ENCODE measurements at regions not wholly inside any gene's neighbourhood (a gene's known extent, or its start where the extent isn't known, plus 50 kb on each side); places are given as distances from the start of the nearest gene placed in this dataset.
"Not testable (repeated sequence)": the region's sequence is repeated elsewhere in the genome, so short reads cannot be mapped to it uniquely, and the experiment has no call there.

- no peak for DNase-seq (ENCODE audit: low read depth in 4 of 4, low spot score in 3 of 4)
Observed at GRCh38 chr3:101995371-101996046, 146.2 kb downstream of the NFKBIZ start.

- no peak for DNase-seq (ENCODE audit: low read depth in 4 of 4, low spot score in 3 of 4)
Observed at GRCh38 chr3:101996832-101997231, 147.5 kb downstream of the NFKBIZ start.

GRCh38 chr3:101998256-101998926 lies 149.1 kb downstream of the NFKBIZ start:
- DNase-seq (ENCODE audit: low read depth in 4 of 4, low spot score in 3 of 4): peak; percentile 22 to 41 (median 28)

GRCh38 chr3:101999177-101999779 lies 150.0 kb downstream of the NFKBIZ start:
- no peak for DNase-seq (ENCODE audit: low read depth in 4 of 4, low spot score in 3 of 4)

GRCh38 chr3:102000620-102001209 lies 151.4 kb downstream of the NFKBIZ start:
- no peak for DNase-seq (ENCODE audit: low read depth in 4 of 4, low spot score in 3 of 4)

- DNase-seq (ENCODE audit: low read depth in 4 of 4, low spot score in 3 of 4): no peak
Observed at GRCh38 chr3:102002056-102002455, 152.7 kb downstream of the NFKBIZ start.

- DNase-seq (ENCODE audit: low read depth in 4 of 4, low spot score in 3 of 4): no peak
Observed at GRCh38 chr3:102004561-102004960, 155.2 kb downstream of the NFKBIZ start.

GRCh38 chr3:102005551-102005950 lies 156.2 kb downstream of the NFKBIZ start:
- DNase-seq (ENCODE audit: low read depth in 4 of 4, low spot score in 3 of 4): no peak

- DNase-seq (ENCODE audit: low read depth in 4 of 4, low spot score in 3 of 4): no peak
Observed at GRCh38 chr3:102006812-102007485, 157.6 kb downstream of the NFKBIZ start.

- DNase-seq (ENCODE audit: low read depth in 4 of 4, low spot score in 3 of 4): not testable (repeated sequence)
Observed at GRCh38 chr3:102008436-102008835, 159.1 kb downstream of the NFKBIZ start.

- no peak for DNase-seq (ENCODE audit: low read depth in 4 of 4, low spot score in 3 of 4)
Observed at GRCh38 chr3:102016417-102016816, 167.1 kb downstream of the NFKBIZ start.

- no peak for DNase-seq (ENCODE audit: low read depth in 4 of 4, low spot score in 3 of 4)
Observed at GRCh38 chr3:102017784-102018183, 168.5 kb downstream of the NFKBIZ start.

GRCh38 chr3:102018551-102018950 lies 169.2 kb downstream of the NFKBIZ start:
- DNase-seq (ENCODE audit: low read depth in 4 of 4, low spot score in 3 of 4): no peak

GRCh38 chr3:102020735-102021134 lies 171.4 kb downstream of the NFKBIZ start:
- DNase-seq (ENCODE audit: low read depth in 4 of 4, low spot score in 3 of 4): no peak

- no peak for DNase-seq (ENCODE audit: low read depth in 4 of 4, low spot score in 3 of 4)
Observed at GRCh38 chr3:102024270-102024904, 175.1 kb downstream of the NFKBIZ start.

GRCh38 chr3:102025606-102026270 lies 176.4 kb downstream of the NFKBIZ start:
- no peak for DNase-seq (ENCODE audit: low read depth in 4 of 4, low spot score in 3 of 4)

GRCh38 chr3:102026656-102027055 lies 177.3 kb downstream of the NFKBIZ start:
- no peak for DNase-seq (ENCODE audit: low read depth in 4 of 4, low spot score in 3 of 4)

GRCh38 chr3:102030661-102031060 lies 181.3 kb downstream of the NFKBIZ start:
- DNase-seq (ENCODE audit: low read depth in 4 of 4, low spot score in 3 of 4): no peak

GRCh38 chr3:102031834-102032233 lies 182.5 kb downstream of the NFKBIZ start:
- no peak for DNase-seq (ENCODE audit: low read depth in 4 of 4, low spot score in 3 of 4)

Data from right renal pelvis (tissue), 4 donors.